GM23338 (cell line): ENCODE measurements at regions not wholly inside any gene's neighbourhood (a gene's known extent, or its start where the extent isn't known, plus 50 kb on each side); places are given as distances from the start of the nearest gene placed in this dataset.

Experiments used
- ATAC-seq: fragments of 200-7000 bp; cut with Tn5 transposase; 3 replicates; pipeline ENCODE4 v1.9.1; 2020
- DNase-seq: peaks from one replicate; pipeline ENCODE4 v3.0.0-alpha.2; 2015; ENCODE audit warnings: low spot score
- H2AFZ ChIP-seq: fragments of 200-600 bp; sonication (generic); 2 replicates; pipeline ENCODE4 v1.8.0; 2016; ENCODE audit warnings: antibody characterized with exemption, mild to moderate bottlenecking, moderate library complexity
- H3F3A ChIP-seq: fragments of 200-600 bp; sonication (generic); replicated peaks from 2 replicates; pipeline ENCODE4 v1.8.0; 2017; ENCODE audit warnings: antibody characterized with exemption, mixed run types, low read depth
- H3K27ac ChIP-seq: fragments of 200-600 bp; sonication (generic); 2 replicates; pipeline ENCODE4 v1.6.1; 2016; ENCODE audit warnings: low read depth
- H3K27me3 ChIP-seq: fragments of 200-600 bp; sonication (generic); 2 replicates; pipeline ENCODE4 v1.8.0; 2016; ENCODE audit warnings: mild to moderate bottlenecking, mixed run types, moderate library complexity; ENCODE audit not compliant: insufficient read depth
- H3K36me3 ChIP-seq: fragments of 200-600 bp; sonication (generic); 2 replicates; pipeline ENCODE4 v1.8.0; 2016; ENCODE audit warnings: mild to moderate bottlenecking; ENCODE audit not compliant: insufficient read depth
- H3K4me1 ChIP-seq: fragments of 200-600 bp; sonication (generic); 2 replicates; pipeline ENCODE4 v1.8.0; 2016; ENCODE audit warnings: mild to moderate bottlenecking, moderate library complexity; ENCODE audit not compliant: insufficient read depth
- H3K4me2 ChIP-seq: fragments of 200-600 bp; sonication (generic); 2 replicates; pipeline ENCODE4 v1.7.1; 2017; ENCODE audit warnings: mixed run types
- H3K4me3 ChIP-seq: fragments of 200-600 bp; sonication (generic); 2 replicates; pipeline ENCODE4 v1.6.1; 2016; ENCODE audit warnings: mixed run types
- H3K79me2 ChIP-seq: fragments of 200-600 bp; sonication (generic); replicated peaks from 2 replicates; pipeline ENCODE4 v1.8.0; 2017; ENCODE audit warnings: mild to moderate bottlenecking; ENCODE audit not compliant: insufficient read depth
- H3K9me2 ChIP-seq: fragments of 200-600 bp; sonication (generic); 2 replicates; pipeline ENCODE4 v1.8.0; 2017; ENCODE audit not compliant: insufficient read depth
- H4K20me1 ChIP-seq: fragments of 200-600 bp; sonication (generic); replicated peaks from 2 replicates; pipeline ENCODE4 v1.8.0; 2017; ENCODE audit warnings: mild to moderate bottlenecking; ENCODE audit not compliant: insufficient read depth
- H3K27ac Mint-ChIP-seq: 2 replicates; pipeline ENCODE4 v1.8.0; 2020; ENCODE audit warnings: inconsistent platforms, mild to moderate bottlenecking, moderate library complexity, mixed read lengths
- H3K27me3 Mint-ChIP-seq: 3 replicates; pipeline ENCODE4 v1.8.0; 2022; ENCODE audit warnings: low read depth, mild to moderate bottlenecking, moderate library complexity, mixed read lengths, inconsistent platforms; ENCODE audit not compliant: insufficient read depth, poor library complexity
- H3K36me3 Mint-ChIP-seq: 3 replicates; pipeline ENCODE4 v1.8.0; 2021; ENCODE audit warnings: low read depth, mild to moderate bottlenecking, inconsistent platforms, moderate library complexity, mixed read lengths
- H3K4me1 Mint-ChIP-seq: 3 replicates; pipeline ENCODE4 v1.8.0; 2020; ENCODE audit warnings: mild to moderate bottlenecking, inconsistent platforms, mixed read lengths
- H3K4me3 Mint-ChIP-seq: 3 replicates; pipeline ENCODE4 v1.8.0; 2021; ENCODE audit warnings: moderate library complexity, mild to moderate bottlenecking, inconsistent platforms, mixed read lengths
- H3K9me3 Mint-ChIP-seq: 3 replicates; pipeline ENCODE4 v1.8.0; 2020; ENCODE audit warnings: moderate library complexity, mild to moderate bottlenecking, inconsistent platforms, mixed read lengths
- CREB1 ChIP-seq: fragments of 250-450 bp; sonication (Bioruptor Pico); IDR thresholded peaks from 2 replicates; pipeline ENCODE4 v1.5.0; 2020; ENCODE audit warnings: low read depth, mild to moderate bottlenecking, moderate library complexity
- CTCF ChIP-seq, 2 experiments: fragments of 200-600 bp in 1 of 2; sonication (generic) in 1 of 2; conservative IDR thresholded peaks; 2 replicates each; pipeline versions ENCODE4 v1.5.1 to v1.6.1; 2016 to 2017; ENCODE audit warnings: antibody characterized with exemption in 2 of 2, low read depth in 2 of 2, mild to moderate bottlenecking in 2 of 2, moderate library complexity in 1 of 2
- ETS1 ChIP-seq: IDR thresholded peaks from 2 replicates; pipeline ENCODE4 v1.6.1; 2016; ENCODE audit warnings: antibody characterized with exemption
- EZH2 ChIP-seq: fragments of 200-600 bp; sonication (generic); IDR thresholded peaks from one replicate; pipeline ENCODE4 v1.8.0; 2017; ENCODE audit warnings: antibody characterized with exemption, mild to moderate bottlenecking, low read depth; ENCODE audit not compliant: unreplicated experiment
- EZH2phosphoT487 ChIP-seq: fragments of 200-600 bp; sonication (generic); IDR thresholded peaks from one replicate; pipeline ENCODE4 v1.8.1; 2018; ENCODE audit warnings: antibody characterized with exemption; ENCODE audit not compliant: unreplicated experiment
- JUNB ChIP-seq: IDR thresholded peaks from one replicate; pipeline ENCODE4 v1.6.1; 2016; ENCODE audit warnings: antibody characterized with exemption; ENCODE audit not compliant: unreplicated experiment
- NANOG ChIP-seq: IDR thresholded peaks from 2 replicates; pipeline ENCODE4 v1.6.1; 2016; ENCODE audit warnings: antibody characterized with exemption, borderline replicate concordance
- POLR2AphosphoS5 ChIP-seq: IDR thresholded peaks from 2 replicates; pipeline ENCODE4 v1.6.1; 2016; ENCODE audit warnings: antibody characterized with exemption, low read depth
- REST ChIP-seq: IDR thresholded peaks from one replicate; pipeline ENCODE4 v1.6.1; 2018; ENCODE audit warnings: antibody characterized with exemption; ENCODE audit not compliant: unreplicated experiment
- STAT1 ChIP-seq: IDR thresholded peaks from one replicate; pipeline ENCODE4 v1.6.1; 2016; ENCODE audit warnings: antibody characterized with exemption; ENCODE audit not compliant: unreplicated experiment
- ZNF114 ChIP-seq: fragments of 250-450 bp; sonication (Bioruptor Pico); IDR thresholded peaks from 2 replicates; pipeline ENCODE4 v1.5.0; 2020; ENCODE audit warnings: mild to moderate bottlenecking, moderate library complexity
- ZNF331 ChIP-seq: fragments of 250-450 bp; sonication (Bioruptor Pico); IDR thresholded peaks from 2 replicates; pipeline ENCODE4 v1.5.0; 2020; ENCODE audit warnings: low read depth, mild to moderate bottlenecking, moderate library complexity
- ZNF462 ChIP-seq: fragments of 250-450 bp; sonication (Bioruptor Pico); IDR thresholded peaks from 2 replicates; pipeline ENCODE4 v1.5.0; 2020; ENCODE audit warnings: mild to moderate bottlenecking, moderate library complexity

GRCh38 chr3:153567556-153567955 is 405.5 kb downstream of the RAP2B start:
- DNase-seq (no peak), ATAC-seq (no peak)
- H3K4me3 ChIP-seq: no peak overlapping the region
- H3K27me3 Mint-ChIP-seq: no peaks in the 10 kb centered on the region
- H3K4me2 ChIP-seq: no peak overlapping the region
- no peaks in the 10 kb centered on the region for H4K20me1 ChIP-seq
- H3K27ac ChIP-seq: no peak overlapping the region
- no peak for TF ChIP-seq CREB1 (CRISPR knock-in tag)
- no peak for TF ChIP-seq EZH2phosphoT487
- no peak for TF ChIP-seq CTCF (conservative IDR thresholded peaks at IDR 0.05; ENCODE audit: low read depth in 2 of 2)
- TF ChIP-seq POLR2AphosphoS5: no peak
- no peak for TF ChIP-seq ZNF331
- TF ChIP-seq ZNF114 (CRISPR knock-in tag): no peak
- TF ChIP-seq EZH2: no peak
- TF ChIP-seq REST: no peak
- TF ChIP-seq JUNB: no peak
- no peak for TF ChIP-seq STAT1
- TF ChIP-seq NANOG: no peak
- no peak for TF ChIP-seq ZNF462
- no peak for TF ChIP-seq ETS1
- no peaks in the 10 kb centered on the region for H3K9me2 ChIP-seq
- H2AFZ ChIP-seq: no peak overlapping the region
- H3K27me3 ChIP-seq: no peaks in the 10 kb centered on the region
- no peaks in the 10 kb centered on the region for H3K4me1 ChIP-seq
- H3K4me3 Mint-ChIP-seq: no peak overlapping the region
- H3K27ac Mint-ChIP-seq: no peak overlapping the region
- no peaks in the 10 kb centered on the region for H3K4me1 Mint-ChIP-seq
- no peaks in the 10 kb centered on the region for H3K79me2 ChIP-seq
- H3K36me3 ChIP-seq: 0 out of 2 replicates have a peak, but pooled peaks cover 10% of the 10 kb centered on the region
- peaks cover 20% of the 10 kb centered on the region for H3K36me3 Mint-ChIP-seq
- H3K9me3 Mint-ChIP-seq: peaks cover 39% of the 10 kb centered on the region
- no peaks in the 10 kb centered on the region for H3F3A ChIP-seq
